ENCODE measurements at regions not wholly inside any gene's neighbourhood (a gene's known extent, or its start where the extent isn't known, plus 50 kb on each side); places are given as distances from the start of the nearest gene placed in this dataset.

DNA sequence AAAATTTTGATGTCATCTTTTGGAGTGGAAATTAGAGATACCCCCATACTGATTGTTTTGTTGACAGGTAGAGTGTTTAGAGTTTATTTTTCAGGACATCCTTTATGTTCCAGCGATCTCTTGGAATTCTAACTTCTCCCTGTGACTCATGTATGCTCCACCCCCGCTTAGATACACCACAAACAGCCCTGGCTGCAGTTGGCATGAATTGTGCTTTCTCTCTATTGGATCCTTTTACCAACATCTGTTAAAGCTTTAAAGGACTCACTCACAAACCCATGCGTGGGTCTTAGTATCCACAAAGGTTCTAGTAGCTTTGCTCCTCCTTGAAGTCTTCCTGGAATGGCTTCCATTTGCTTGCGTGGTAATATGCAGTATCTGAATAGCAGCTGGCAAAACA lies 409.5 kb upstream of the POU3F3 start:
- H3K36me3 ChIP-seq (ENCODE audit: low read depth): no peaks in the 10 kb centered on the region
- no peak for ATAC-seq
- no peak overlapping the region for H3K4me3 ChIP-seq
- no peaks in the 10 kb centered on the region for H3K9me3 ChIP-seq
- H3K4me1 ChIP-seq (ENCODE audit: low read depth): no peaks in the 10 kb centered on the region
- TF ChIP-seq, protein P1, sequence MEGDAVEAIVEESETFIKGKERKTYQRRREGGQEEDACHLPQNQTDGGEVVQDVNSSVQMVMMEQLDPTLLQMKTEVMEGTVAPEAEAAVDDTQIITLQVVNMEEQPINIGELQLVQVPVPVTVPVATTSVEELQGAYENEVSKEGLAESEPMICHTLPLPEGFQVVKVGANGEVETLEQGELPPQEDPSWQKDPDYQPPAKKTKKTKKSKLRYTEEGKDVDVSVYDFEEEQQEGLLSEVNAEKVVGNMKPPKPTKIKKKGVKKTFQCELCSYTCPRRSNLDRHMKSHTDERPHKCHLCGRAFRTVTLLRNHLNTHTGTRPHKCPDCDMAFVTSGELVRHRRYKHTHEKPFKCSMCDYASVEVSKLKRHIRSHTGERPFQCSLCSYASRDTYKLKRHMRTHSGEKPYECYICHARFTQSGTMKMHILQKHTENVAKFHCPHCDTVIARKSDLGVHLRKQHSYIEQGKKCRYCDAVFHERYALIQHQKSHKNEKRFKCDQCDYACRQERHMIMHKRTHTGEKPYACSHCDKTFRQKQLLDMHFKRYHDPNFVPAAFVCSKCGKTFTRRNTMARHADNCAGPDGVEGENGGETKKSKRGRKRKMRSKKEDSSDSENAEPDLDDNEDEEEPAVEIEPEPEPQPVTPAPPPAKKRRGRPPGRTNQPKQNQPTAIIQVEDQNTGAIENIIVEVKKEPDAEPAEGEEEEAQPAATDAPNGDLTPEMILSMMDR (IDR thresholded peaks at IDR 0.05): no peak
- DNase-seq: no peak
- intact Hi-C loops (cut with DNase I, micrococcal nuclease): no loop called here

DNA sequence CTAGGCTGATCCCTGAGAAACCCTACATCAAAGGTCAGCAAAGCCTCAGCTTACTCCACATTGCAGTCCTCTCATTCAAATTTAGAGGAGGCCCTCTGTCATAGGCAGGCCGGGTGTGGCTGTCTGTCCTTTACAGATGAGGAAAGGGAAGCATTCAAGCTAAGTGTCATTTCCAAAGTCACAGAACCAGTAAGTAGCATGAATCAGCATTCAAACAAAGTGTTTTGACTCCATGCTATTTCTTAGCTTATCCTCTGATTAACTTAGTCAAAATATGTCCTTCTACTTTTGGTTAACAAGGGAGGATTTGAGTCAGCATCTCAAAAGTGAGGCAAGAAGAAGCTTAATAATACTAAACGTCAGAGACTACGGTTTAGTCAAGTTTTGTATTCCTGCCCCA lies 409.0 kb upstream of the POU3F3 start:
- intact Hi-C loops (cut with DNase I, micrococcal nuclease): no loop called here
- no peak overlapping the region for H3K4me3 ChIP-seq
- TF ChIP-seq, protein P1 (IDR thresholded peaks at IDR 0.05): no peak
- DNase-seq (no peak), ATAC-seq (no peak)
- no peaks in the 10 kb centered on the region for H3K9me3 ChIP-seq
- H3K36me3 ChIP-seq (ENCODE audit: low read depth): no peaks in the 10 kb centered on the region
- H3K4me1 ChIP-seq (ENCODE audit: low read depth): no peaks in the 10 kb centered on the region

DNA sequence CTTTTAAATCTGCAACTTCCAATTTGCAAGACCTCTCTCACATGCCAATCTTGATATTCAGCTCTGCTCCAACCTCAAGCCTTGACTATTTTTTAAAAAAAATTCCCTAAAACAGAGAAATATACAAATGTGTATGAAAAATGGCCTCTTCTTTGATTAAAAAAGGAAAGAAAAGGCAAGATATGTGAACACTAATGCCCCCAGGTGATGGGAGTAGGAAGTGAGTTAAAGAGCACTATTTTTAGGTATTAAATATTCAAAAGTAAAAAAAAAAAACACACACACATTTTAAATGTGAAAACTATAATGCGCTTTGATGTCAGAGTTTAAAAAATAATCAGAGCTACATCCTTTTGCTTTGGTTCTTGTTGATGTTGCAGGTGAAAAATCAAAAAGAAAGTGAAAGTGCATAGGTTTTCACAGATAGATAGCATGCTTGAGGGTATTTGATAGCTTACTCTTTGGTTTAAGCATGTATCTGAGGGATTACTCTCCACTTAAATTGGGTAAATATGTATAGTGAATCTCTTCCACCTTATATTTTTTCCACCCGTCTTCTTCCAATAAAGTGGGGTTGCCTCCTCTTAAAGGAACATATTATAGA lies 406.0 kb upstream of the POU3F3 start:
- Histone ChIP-seq H3K9me3 (no peaks in the 10 kb centered on the region), H3K4me1 (ENCODE audit: low read depth) (no peaks in the 10 kb centered on the region), H3K4me3 (no peak overlapping the region), H3K36me3 (ENCODE audit: low read depth) (no peaks in the 10 kb centered on the region)
- ATAC-seq: no peak
- TF ChIP-seq, protein P1 (IDR thresholded peaks at IDR 0.05): no peak
- intact Hi-C loops (cut with DNase I, micrococcal nuclease): no loop called here
- no peak for DNase-seq

DNA sequence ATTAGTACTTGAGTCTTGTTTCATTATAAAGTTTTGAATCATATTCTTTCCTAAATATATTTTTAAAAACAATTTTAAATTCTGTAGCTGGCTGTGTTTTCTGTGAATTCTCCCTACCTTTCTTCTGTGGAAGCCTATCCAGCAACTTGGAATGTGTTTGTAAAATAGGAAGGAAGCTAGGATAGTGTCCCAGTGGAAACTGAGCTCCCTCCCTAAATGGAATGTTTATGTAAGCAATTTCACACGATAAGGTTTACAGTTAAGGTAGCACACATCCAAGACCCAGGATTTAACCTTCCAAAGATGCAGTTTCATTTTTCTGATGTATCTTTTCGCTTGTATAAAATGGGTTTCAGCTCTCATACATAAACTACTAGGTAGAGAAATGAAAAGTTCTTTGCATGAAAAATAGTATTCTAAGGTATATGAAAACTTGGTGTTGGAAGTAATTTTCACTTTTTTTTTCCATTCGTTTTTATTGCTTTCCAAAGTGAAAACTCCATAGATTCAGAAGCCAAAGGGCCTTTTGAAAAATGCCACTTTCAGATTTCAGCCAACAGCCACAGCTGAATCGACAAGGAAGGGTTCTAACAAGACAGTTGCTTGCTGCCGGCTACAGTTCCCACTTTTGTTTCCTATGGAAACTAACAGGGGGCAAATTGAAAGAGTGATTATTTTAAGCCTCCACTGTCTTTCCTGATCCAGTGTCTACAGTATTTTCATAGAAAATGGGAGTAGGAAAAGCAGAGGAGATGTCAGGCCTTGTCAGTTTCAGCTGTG lies 405.1 kb upstream of the POU3F3 start:
- Histone ChIP-seq H3K4me1 (ENCODE audit: low read depth) (no peaks in the 10 kb centered on the region), H3K9me3 (no peaks in the 10 kb centered on the region), H3K36me3 (ENCODE audit: low read depth) (no peaks in the 10 kb centered on the region), H3K4me3 (no peak overlapping the region)
- intact Hi-C loops (cut with DNase I, micrococcal nuclease): no loop called here
- ATAC-seq (no peak), DNase-seq (no peak)
- TF ChIP-seq, protein P1 (IDR thresholded peaks at IDR 0.05): no peak

DNA sequence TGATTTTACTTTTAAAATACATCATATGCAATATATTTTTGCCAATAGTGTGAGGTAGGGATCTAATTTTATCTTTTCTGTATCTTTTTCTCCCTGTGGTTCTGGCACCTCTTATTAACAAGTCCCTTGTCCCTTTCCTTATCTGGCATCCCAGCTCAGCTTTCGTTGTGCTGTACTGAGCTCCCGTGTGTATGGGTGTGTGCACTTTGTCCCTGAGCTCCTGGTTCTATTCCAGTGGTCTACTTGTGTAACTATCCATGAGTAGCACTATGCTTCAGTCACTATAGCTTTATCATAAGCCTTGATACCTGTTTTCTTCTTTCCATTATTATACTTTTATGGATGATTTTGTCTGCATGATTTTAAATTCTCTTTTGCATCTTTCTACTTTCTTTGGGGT lies 401.4 kb upstream of the POU3F3 start:
- DNase-seq: no peak
- Histone ChIP-seq H3K4me1 (ENCODE audit: low read depth) (no peaks in the 10 kb centered on the region), H3K9me3 (no peaks in the 10 kb centered on the region), H3K4me3 (no peak overlapping the region), H3K36me3 (ENCODE audit: low read depth) (no peaks in the 10 kb centered on the region)
- TF ChIP-seq, protein P1 (IDR thresholded peaks at IDR 0.05): no peak
- ATAC-seq: no peak
- intact Hi-C loops (cut with DNase I, micrococcal nuclease): no loop called here

All from mucosa of descending colon (tissue), 3 donors.